Astrocyte (in vitro differentiated cells and primary cell): ENCODE measurements at regions not wholly inside any gene's neighbourhood (a gene's known extent, or its start where the extent isn't known, plus 50 kb on each side); places are given as distances from the start of the nearest gene placed in this dataset.

Experiments used
- EZH2 ChIP-seq: IDR thresholded peaks from 2 replicates; pipeline ENCODE4 v1.6.1; 2012; ENCODE audit warnings: mild to moderate bottlenecking, low read length, inconsistent platforms; ENCODE audit not compliant: insufficient read depth
- TF ChIP-seq, protein P1 (sequence below): IDR thresholded peaks from 2 replicates; pipeline ENCODE4 v1.5.1; 2011; ENCODE audit warnings: low read depth, mild to moderate bottlenecking, inconsistent platforms, low read length, moderate library complexity; ENCODE audit not compliant: insufficient read depth

DNA sequence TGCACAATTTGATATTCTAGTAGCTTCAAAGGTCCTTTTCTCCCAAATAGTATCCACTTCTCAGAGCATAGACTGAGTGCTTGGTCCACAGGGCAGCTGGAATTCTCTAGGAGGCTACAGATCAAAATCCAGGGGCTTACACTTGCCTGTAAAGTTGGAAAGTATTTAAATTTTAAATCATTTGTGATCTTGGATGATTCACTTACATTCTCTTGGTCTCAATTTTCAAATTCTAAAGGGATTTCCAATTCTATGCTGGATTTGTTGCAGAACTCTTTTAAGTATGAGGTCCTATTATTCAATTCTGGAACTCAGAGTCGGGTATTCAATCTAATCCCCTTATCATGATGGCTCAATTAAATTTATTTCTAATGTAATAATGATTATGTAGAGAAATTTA, 492.3 kb downstream of the NYAP2 start:
- TF ChIP-seq, protein P1, sequence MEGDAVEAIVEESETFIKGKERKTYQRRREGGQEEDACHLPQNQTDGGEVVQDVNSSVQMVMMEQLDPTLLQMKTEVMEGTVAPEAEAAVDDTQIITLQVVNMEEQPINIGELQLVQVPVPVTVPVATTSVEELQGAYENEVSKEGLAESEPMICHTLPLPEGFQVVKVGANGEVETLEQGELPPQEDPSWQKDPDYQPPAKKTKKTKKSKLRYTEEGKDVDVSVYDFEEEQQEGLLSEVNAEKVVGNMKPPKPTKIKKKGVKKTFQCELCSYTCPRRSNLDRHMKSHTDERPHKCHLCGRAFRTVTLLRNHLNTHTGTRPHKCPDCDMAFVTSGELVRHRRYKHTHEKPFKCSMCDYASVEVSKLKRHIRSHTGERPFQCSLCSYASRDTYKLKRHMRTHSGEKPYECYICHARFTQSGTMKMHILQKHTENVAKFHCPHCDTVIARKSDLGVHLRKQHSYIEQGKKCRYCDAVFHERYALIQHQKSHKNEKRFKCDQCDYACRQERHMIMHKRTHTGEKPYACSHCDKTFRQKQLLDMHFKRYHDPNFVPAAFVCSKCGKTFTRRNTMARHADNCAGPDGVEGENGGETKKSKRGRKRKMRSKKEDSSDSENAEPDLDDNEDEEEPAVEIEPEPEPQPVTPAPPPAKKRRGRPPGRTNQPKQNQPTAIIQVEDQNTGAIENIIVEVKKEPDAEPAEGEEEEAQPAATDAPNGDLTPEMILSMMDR, result no peak
- no peak for TF ChIP-seq EZH2
